ENCODE measurements at regions not wholly inside any gene's neighbourhood (a gene's known extent, or its start where the extent isn't known, plus 50 kb on each side); places are given as distances from the start of the nearest gene placed in this dataset.

GRCh38 chr7:13307040-13307439 is 619.6 kb downstream of the ARL4A start:
- no peaks in the 10 kb centered on the region for H3K4me1 ChIP-seq
- H3K27ac ChIP-seq, result no peak overlapping the region
- no peaks in the 10 kb centered on the region for H3K9me3 ChIP-seq
- intact Hi-C loops (cut with DNase I), result no loop called here
- H3K27me3 ChIP-seq, result no peaks in the 10 kb centered on the region
- no peak for TF ChIP-seq POLR2A (IDR thresholded peaks at IDR 0.05)
- TF ChIP-seq POLR2AphosphoS5 (IDR thresholded peaks at IDR 0.05), result no peak
- TF ChIP-seq EP300 (IDR thresholded peaks at IDR 0.05), result no peak
- TF ChIP-seq CTCF (IDR thresholded peaks at IDR 0.05), result no peak
- no peak for DNase-seq
- H3K36me3 ChIP-seq, result no peaks in the 10 kb centered on the region
- no peak overlapping the region for H3K4me3 ChIP-seq

GRCh38 chr7:13308423-13308822 is 621.0 kb downstream of the ARL4A start:
- intact Hi-C loops (cut with DNase I), result no loop called here
- Histone ChIP-seq H3K4me3 (no peak overlapping the region), H3K27me3 (no peaks in the 10 kb centered on the region), H3K27ac (no peak overlapping the region), H3K36me3 (no peaks in the 10 kb centered on the region), H3K4me1 (no peaks in the 10 kb centered on the region), H3K9me3 (no peaks in the 10 kb centered on the region)
- no peak for TF ChIP-seq POLR2A (IDR thresholded peaks at IDR 0.05)
- TF ChIP-seq POLR2AphosphoS5 (IDR thresholded peaks at IDR 0.05), result no peak
- TF ChIP-seq CTCF (IDR thresholded peaks at IDR 0.05), result no peak
- TF ChIP-seq EP300 (IDR thresholded peaks at IDR 0.05), result no peak
- DNase-seq, result no peak

- H3K9me3 ChIP-seq, result no peaks in the 10 kb centered on the region
- intact Hi-C loops (cut with DNase I), result no loop called here
- no peak for DNase-seq
- no peak for TF ChIP-seq EP300 (IDR thresholded peaks at IDR 0.05)
- TF ChIP-seq POLR2A (IDR thresholded peaks at IDR 0.05), result no peak
- no peak for TF ChIP-seq POLR2AphosphoS5 (IDR thresholded peaks at IDR 0.05)
- no peak for TF ChIP-seq CTCF (IDR thresholded peaks at IDR 0.05)
- H3K36me3 ChIP-seq, result no peaks in the 10 kb centered on the region
- H3K27ac ChIP-seq, result no peak overlapping the region
- H3K4me1 ChIP-seq, result no peaks in the 10 kb centered on the region
- no peaks in the 10 kb centered on the region for H3K27me3 ChIP-seq
- no peak overlapping the region for H3K4me3 ChIP-seq
These were observed 622.1 kb downstream of the ARL4A start for GRCh38 chr7:13309535-13309934.

- Histone ChIP-seq H3K4me3 (no peak overlapping the region), H3K27me3 (no peaks in the 10 kb centered on the region), H3K36me3 (no peaks in the 10 kb centered on the region), H3K4me1 (no peaks in the 10 kb centered on the region), H3K27ac (no peak overlapping the region), H3K9me3 (no peaks in the 10 kb centered on the region)
- 86 to 88% methylated on average over 5 of the region's 5 CpGs for WGBS, 2 donors
- DNase-seq, result no peak
- intact Hi-C loops (cut with DNase I), result no loop called here
- TF ChIP-seq EP300 (IDR thresholded peaks at IDR 0.05) (no peak), CTCF (IDR thresholded peaks at IDR 0.05) (no peak), POLR2AphosphoS5 (IDR thresholded peaks at IDR 0.05) (no peak), POLR2A (IDR thresholded peaks at IDR 0.05) (no peak)
These were observed 624.9 kb downstream of the ARL4A start for GRCh38 chr7:13312307-13312706.

GRCh38 chr7:13320333-13320732 is 632.9 kb downstream of the ARL4A start:
- no peaks in the 10 kb centered on the region for H3K4me1 ChIP-seq
- DNase-seq, result no peak
- no peak overlapping the region for H3K27ac ChIP-seq
- H3K36me3 ChIP-seq, result no peaks in the 10 kb centered on the region
- no peaks in the 10 kb centered on the region for H3K27me3 ChIP-seq
- no peak for TF ChIP-seq EP300 (IDR thresholded peaks at IDR 0.05)
- no peak for TF ChIP-seq POLR2AphosphoS5 (IDR thresholded peaks at IDR 0.05)
- intact Hi-C loops (cut with DNase I), result no loop called here
- no peaks in the 10 kb centered on the region for H3K9me3 ChIP-seq
- no peak overlapping the region for H3K4me3 ChIP-seq

Measured in sigmoid colon (tissue), 6 donors.